ENCODE measurements at regions not wholly inside any gene's neighbourhood (a gene's known extent, or its start where the extent isn't known, plus 50 kb on each side); places are given as distances from the start of the nearest gene placed in this dataset.
A peak's percentile ranks its signal among the peaks of the same experiment; 100 is the strongest.

- intact Hi-C loops (cut with DNase I; ENCODE audit: low total_unique reads) = no loop called here
- H3K4me1 ChIP-seq = no peaks in the 10 kb centered on the region
These were observed 153.9 kb downstream of the B3GNT2 start for GRCh38 chr2:62349788-62350187.

GRCh38 chr2:62348700-62349099, 152.8 kb downstream of the B3GNT2 start:
- Histone ChIP-seq H3K9me3 (peaks cover 0 to 15% (median 7%) of the 10 kb centered on the region in 4 donors), H3K4me3 (no peak overlapping the region), H3K27ac (no peak overlapping the region), H3K27me3 (no peaks in the 10 kb centered on the region), H3K4me1 (peaks cover 0 to 4% (median 2%) of the 10 kb centered on the region in 4 donors), H3K36me3 (no peaks in the 10 kb centered on the region)
- no peak for DNase-seq
- TF ChIP-seq POLR2AphosphoS5 (IDR thresholded peaks at IDR 0.05) (no peak), POLR2A (IDR thresholded peaks at IDR 0.05) (no peak), EP300 (IDR thresholded peaks at IDR 0.05) (no peak), CTCF (IDR thresholded peaks at IDR 0.05) (no peak)
- WGBS, 5 donors = 54 to 96% (median 88%) methylated on average over 1 of the region's 1 CpG
- intact Hi-C loops (cut with DNase I; ENCODE audit: low total_unique reads) = no loop called here

More at GRCh38 chr2:62349788-62350187, 153.9 kb downstream of the B3GNT2 start:
- H3K27me3 ChIP-seq = no peaks in the 10 kb centered on the region
- no peak overlapping the region for H3K27ac ChIP-seq
- TF ChIP-seq POLR2AphosphoS5 (IDR thresholded peaks at IDR 0.05) = no peak
- H3K9me3 ChIP-seq = peaks cover 0 to 15% (median 7%) of the 10 kb centered on the region in 4 donors
- DNase-seq = no peak
- H3K36me3 ChIP-seq = no peaks in the 10 kb centered on the region
- WGBS, 5 donors = 84 to 89% (median 87%) methylated on average over 6 of the region's 6 CpGs
- H3K4me3 ChIP-seq = no peak overlapping the region

GRCh38 chr2:62347563-62348270, 151.8 kb downstream of the B3GNT2 start:
- peaks cover 7 to 13% (median 10%) of the 10 kb centered on the region in 4 donors for H3K4me1 ChIP-seq
- intact Hi-C loops (cut with DNase I; ENCODE audit: low total_unique reads) = no loop called here
- TF ChIP-seq POLR2AphosphoS5 (IDR thresholded peaks at IDR 0.05) (no peak), POLR2A (IDR thresholded peaks at IDR 0.05) (no peak), EP300 (IDR thresholded peaks at IDR 0.05) (no peak), CTCF (IDR thresholded peaks at IDR 0.05) (no peak)
- DNase-seq = no peak
- no peaks in the 10 kb centered on the region for H3K27me3 ChIP-seq
- no peaks in the 10 kb centered on the region for H3K36me3 ChIP-seq
- H3K27ac ChIP-seq = no peak overlapping the region
- peaks cover 0 to 12% (median 6%) of the 10 kb centered on the region in 4 donors for H3K9me3 ChIP-seq
- whole genome bisulfite sequencing, 5 donors = 87 to 93% (median 91%) methylated on average over 7 of the region's 7 CpGs
- no peak overlapping the region for H3K4me3 ChIP-seq

GRCh38 chr2:62344472-62344871, 148.6 kb downstream of the B3GNT2 start:
- no peak for DNase-seq
- intact Hi-C loops (cut with DNase I; ENCODE audit: low total_unique reads) = no loop called here
- TF ChIP-seq POLR2A (IDR thresholded peaks at IDR 0.05) (no peak), EP300 (IDR thresholded peaks at IDR 0.05) (no peak), POLR2AphosphoS5 (IDR thresholded peaks at IDR 0.05) (no peak), CTCF (IDR thresholded peaks at IDR 0.05) (no peak)
- Histone ChIP-seq H3K36me3 (no peaks in the 10 kb centered on the region), H3K9me3 (no peaks in the 10 kb centered on the region), H3K4me3 (no peak overlapping the region), H3K27ac (peak overlapping the region in 3 of 5 donors; percentile 43 to 77 (median 74)), H3K4me1 (peaks cover 11 to 27% (median 14%) of the 10 kb centered on the region in 4 donors), H3K27me3 (no peaks in the 10 kb centered on the region)
- 57 to 66% (median 62%) methylated on average over 5 of the region's 5 CpGs for WGBS, 5 donors

All from stomach (tissue), 8 donors.